Upper lobe of left lung (tissue), 4 donors: ENCODE measurements at regions not wholly inside any gene's neighbourhood (a gene's known extent, or its start where the extent isn't known, plus 50 kb on each side); places are given as distances from the start of the nearest gene placed in this dataset.

ENCODE experiments used
- EP300 ChIP-seq, 4 donors: sonication (generic); formaldehyde crosslinking; IDR thresholded peaks; one replicate each; pipeline ENCODE4 v1.5.1; 2017; ENCODE audit warnings: antibody characterized with exemption in 4 of 4, control low read depth in 2 of 4
- POLR2A ChIP-seq, 4 donors: fragments of 450-650 bp; IDR thresholded peaks; one replicate each; pipeline ENCODE4 v1.5.1; 2016 to 2017; ENCODE audit warnings: antibody characterized with exemption in 4 of 4, mild to moderate bottlenecking in 2 of 4
- POLR2AphosphoS5 ChIP-seq, 2 donors: sonication (generic); formaldehyde crosslinking; IDR thresholded peaks; one replicate each; pipeline ENCODE4 v1.5.1; 2017; ENCODE audit warnings: antibody characterized with exemption in 2 of 2
- TF ChIP-seq, protein P1 (sequence below), 6 experiments: fragments of 450-650 bp in 4 of 6; fragments of 200-600 bp in 2 of 6; sonication (generic) in 2 of 6; IDR thresholded peaks; one replicate each; pipeline ENCODE4 v1.5.1; 2016 to 2019; ENCODE audit warnings: antibody characterized with exemption in 6 of 6

DNA sequence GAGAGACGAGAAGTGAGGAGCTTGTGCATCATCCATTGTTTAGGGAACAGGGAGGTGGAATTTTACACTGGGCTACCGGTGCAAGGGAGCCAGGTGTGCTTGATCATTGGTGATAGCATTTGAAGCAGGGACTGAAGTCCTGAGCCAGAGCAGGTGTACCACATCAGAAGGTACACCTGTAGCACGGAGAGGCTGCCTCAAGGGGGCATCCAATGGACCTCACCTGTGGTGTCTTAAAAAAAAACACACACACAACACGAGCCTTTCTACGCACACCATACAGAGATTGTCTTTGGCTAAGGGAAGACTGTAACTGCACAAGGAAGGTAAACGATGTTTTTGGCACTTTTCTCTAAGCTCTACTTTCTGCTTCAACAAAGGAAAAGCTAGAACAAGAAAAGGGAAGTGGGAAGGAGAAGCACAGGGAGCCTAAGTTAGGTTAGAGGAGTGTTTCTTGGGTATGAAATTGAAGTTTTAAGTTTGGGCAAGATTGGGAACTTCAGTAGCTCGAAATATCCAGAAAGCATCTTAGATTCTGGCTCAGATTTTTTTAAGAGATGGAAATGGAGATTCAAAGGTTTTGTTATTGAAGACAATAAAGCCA is 334.3 kb upstream of the FBXO33 start:
- TF ChIP-seq, protein P1, sequence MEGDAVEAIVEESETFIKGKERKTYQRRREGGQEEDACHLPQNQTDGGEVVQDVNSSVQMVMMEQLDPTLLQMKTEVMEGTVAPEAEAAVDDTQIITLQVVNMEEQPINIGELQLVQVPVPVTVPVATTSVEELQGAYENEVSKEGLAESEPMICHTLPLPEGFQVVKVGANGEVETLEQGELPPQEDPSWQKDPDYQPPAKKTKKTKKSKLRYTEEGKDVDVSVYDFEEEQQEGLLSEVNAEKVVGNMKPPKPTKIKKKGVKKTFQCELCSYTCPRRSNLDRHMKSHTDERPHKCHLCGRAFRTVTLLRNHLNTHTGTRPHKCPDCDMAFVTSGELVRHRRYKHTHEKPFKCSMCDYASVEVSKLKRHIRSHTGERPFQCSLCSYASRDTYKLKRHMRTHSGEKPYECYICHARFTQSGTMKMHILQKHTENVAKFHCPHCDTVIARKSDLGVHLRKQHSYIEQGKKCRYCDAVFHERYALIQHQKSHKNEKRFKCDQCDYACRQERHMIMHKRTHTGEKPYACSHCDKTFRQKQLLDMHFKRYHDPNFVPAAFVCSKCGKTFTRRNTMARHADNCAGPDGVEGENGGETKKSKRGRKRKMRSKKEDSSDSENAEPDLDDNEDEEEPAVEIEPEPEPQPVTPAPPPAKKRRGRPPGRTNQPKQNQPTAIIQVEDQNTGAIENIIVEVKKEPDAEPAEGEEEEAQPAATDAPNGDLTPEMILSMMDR (IDR thresholded peaks at IDR 0.05): no peak
- TF ChIP-seq POLR2AphosphoS5 (IDR thresholded peaks at IDR 0.05): no peak
- TF ChIP-seq POLR2A (IDR thresholded peaks at IDR 0.05): no peak
- TF ChIP-seq EP300 (IDR thresholded peaks at IDR 0.05): no peak
